HCT116 (cell line): ENCODE measurements at regions not wholly inside any gene's neighbourhood (a gene's known extent, or its start where the extent isn't known, plus 50 kb on each side); places are given as distances from the start of the nearest gene placed in this dataset.

Source experiments
- ATAC-seq: fragments of 200-7000 bp; cut with Tn5 transposase; 2 replicates; pipeline ENCODE4 v1.9.1; 2020; ENCODE audit warnings: mild to moderate bottlenecking, moderate library complexity
- BruUV-seq: library from RNA; stranded (reverse); fragments of 400-500 nt; replicated peaks from 2 replicates; lab custom pipeline; 2021; lab: Mats Ljungman, UMichigan
- CTCF ChIA-PET: fragments of 300-600 bp; sonication (Branson Sonifier 250); formaldehyde crosslinking; loops from one replicate; lab custom pipeline; 2021; ENCODE audit warnings: antibody characterized with exemption; lab: Charles Lee
- POLR2A ChIA-PET: fragments of 300-600, 350-600 bp; sonication (Branson Sonifier 250); formaldehyde crosslinking; loops from one replicate; lab custom pipeline; 2021; ENCODE audit warnings: antibody characterized with exemption; lab: Charles Lee
- RAD21 ChIA-PET, 2 experiments: fragments of 300-600 bp; sonication (Branson Sonifier 250); formaldehyde crosslinking; loops; one replicate each; lab custom pipeline; 2023; ENCODE audit warnings: low total read pairs in 2 of 2; ENCODE audit not compliant: uncharacterized antibody in 2 of 2, unreplicated experiment in 2 of 2, low non-redundant PET in 1 of 2; lab: Charles Lee
- DNase-seq: peaks from one replicate; pipeline ENCODE4 v3.0.0-alpha.2; 2010; ENCODE audit warnings: low read depth, low spot score
- H2AFZ ChIP-seq: fragments of 200-600 bp; shearing (Covaris generic), sonication (generic); 2 replicates; pipeline ENCODE4 v1.6.1; 2017; ENCODE audit warnings: low read depth, mixed run types, mixed read lengths, antibody characterized with exemption, low read length; ENCODE audit not compliant: poor library complexity, severe bottlenecking
- H3K27ac ChIP-seq: 2 replicates; pipeline ENCODE4 v1.5.1; 2012; ENCODE audit warnings: low read depth, low read length
- H3K27me3 ChIP-seq: fragments of 200-600 bp; sonication (generic); 2 replicates; pipeline ENCODE4 v1.6.1; 2016; ENCODE audit warnings: mixed run types, low read length, mixed read lengths; ENCODE audit not compliant: insufficient read depth
- H3K36me3 ChIP-seq, 2 experiments: fragments of 200-500 bp in 1 of 2; fragments of 200-600 bp in 1 of 2; sonication (Bioruptor generic) in 1 of 2; sonication (generic) in 1 of 2; 2 replicates each; pipeline versions ENCODE4 v1.5.1 to v1.6.1; 2014 to 2016; ENCODE audit warnings: low read length in 2 of 2, inconsistent platforms in 1 of 2, mixed read lengths in 1 of 2, mixed run types in 1 of 2; ENCODE audit not compliant: insufficient read depth in 2 of 2, control insufficient read depth in 1 of 2
- H3K4me1 ChIP-seq, 2 experiments: fragments of 200-600 bp in 1 of 2; sonication (generic) in 1 of 2; 2 replicates each; pipeline versions ENCODE4 v1.5.1 to v1.6.1; 2012 to 2017; ENCODE audit warnings: low read length in 2 of 2, inconsistent platforms in 1 of 2, mild to moderate bottlenecking in 1 of 2, mixed read lengths in 1 of 2, mixed run types in 1 of 2, moderate library complexity in 1 of 2; ENCODE audit not compliant: insufficient read depth in 2 of 2, control insufficient read depth in 1 of 2
- H3K4me2 ChIP-seq: fragments of 200-600 bp; sonication (generic); 2 replicates; pipeline ENCODE4 v1.6.1; 2017; ENCODE audit warnings: mixed run types, low read length, mixed read lengths
- H3K4me3 ChIP-seq, 2 experiments: fragments of 200-600 bp in 1 of 2; sonication (generic) in 1 of 2; replicated peaks in 1 of 2; 2 replicates each; pipeline ENCODE4 v1.5.1; 2011 to 2016; ENCODE audit warnings: low read length in 2 of 2, control low read depth in 1 of 2, low read depth in 1 of 2, mild to moderate bottlenecking in 1 of 2, mixed read lengths in 1 of 2, mixed run types in 1 of 2
- H3K79me2 ChIP-seq: fragments of 200-600 bp; sonication (generic); 2 replicates; pipeline ENCODE4 v1.6.1; 2017; ENCODE audit warnings: mild to moderate bottlenecking, mixed run types, low read length, moderate library complexity, mixed read lengths; ENCODE audit not compliant: insufficient read depth
- H3K9ac ChIP-seq: fragments of 200-600 bp; sonication (generic); 2 replicates; pipeline ENCODE4 v1.6.1; 2016; ENCODE audit warnings: low read length, mixed read lengths
- H3K9me2 ChIP-seq: fragments of 200-600 bp; sonication (generic), shearing (Covaris generic); 2 replicates; pipeline ENCODE4 v1.6.1; 2017; ENCODE audit warnings: mixed run types, mild to moderate bottlenecking, moderate library complexity; ENCODE audit not compliant: insufficient read depth
- H3K9me3 ChIP-seq, 2 experiments: fragments of 200-500 bp in 1 of 2; fragments of 200-600 bp in 1 of 2; sonication (Bioruptor generic) in 1 of 2; sonication (generic) in 1 of 2; 2 replicates each; pipeline ENCODE4 v1.6.1; 2014 to 2017; ENCODE audit warnings: low read length in 2 of 2, mixed read lengths in 2 of 2, inconsistent platforms in 1 of 2, low read depth in 1 of 2, mild to moderate bottlenecking in 1 of 2, mixed run types in 1 of 2, moderate library complexity in 1 of 2; ENCODE audit not compliant: control insufficient read depth in 1 of 2, insufficient read depth in 1 of 2
- H4K20me1 ChIP-seq: fragments of 200-600 bp; sonication (generic), shearing (Covaris generic); 2 replicates; pipeline ENCODE4 v1.6.1; 2017; ENCODE audit warnings: mixed run types, mild to moderate bottlenecking, moderate library complexity; ENCODE audit not compliant: insufficient read depth
- CEBPB ChIP-seq: IDR thresholded peaks from 2 replicates; pipeline ENCODE4 v1.6.1; 2012; ENCODE audit warnings: low read depth
- EZH2phosphoT487 ChIP-seq: fragments of 200-600 bp; IDR thresholded peaks from 2 replicates; pipeline ENCODE4 v1.6.1; 2018; ENCODE audit warnings: antibody characterized with exemption, borderline replicate concordance
- RAD21 ChIP-seq: IDR thresholded peaks from 2 replicates; pipeline ENCODE4 v1.6.1; 2012; ENCODE audit warnings: low read depth, mild to moderate bottlenecking
- SIN3A ChIP-seq: IDR thresholded peaks from 2 replicates; pipeline ENCODE4 v1.6.1; 2012; ENCODE audit warnings: low read depth
- SRF ChIP-seq: IDR thresholded peaks from 2 replicates; pipeline ENCODE4 v1.6.1; 2012; ENCODE audit warnings: low read depth
- TCF7L2 ChIP-seq: IDR thresholded peaks from 2 replicates; pipeline ENCODE4 v1.7.0; 2011; ENCODE audit warnings: borderline replicate concordance, inconsistent platforms; ENCODE audit not compliant: insufficient read depth, insufficient read length; ENCODE audit errors: extremely low read depth
- YY1 ChIP-seq: IDR thresholded peaks from 2 replicates; pipeline ENCODE4 v1.6.1; 2011; ENCODE audit warnings: low read length, low read depth, moderate library complexity, mild to moderate bottlenecking; ENCODE audit not compliant: insufficient replicate concordance; ENCODE audit errors: extremely low read depth
- ZNF274 ChIP-seq: fragments of 200-500 bp; sonication (Bioruptor generic); IDR thresholded peaks from 2 replicates; pipeline ENCODE4 v1.6.1; 2014; ENCODE audit warnings: mild to moderate bottlenecking, low read depth, low read length, inconsistent platforms
- intact Hi-C: fragments of 100-400 bp; cut with micrococcal nuclease; formaldehyde crosslinking; loops from 2 replicates; pipeline ENCODE4 v1.10.0; 2022
- TF ChIP-seq, protein P1 (sequence below), 3 experiments: fragments of 200-600 bp in 1 of 3; sonication (generic) in 1 of 3; IDR thresholded peaks in 2 of 3; conservative IDR thresholded peaks in 1 of 3; 2 replicates each; pipeline ENCODE4 v1.5.1; 2012 to 2017; ENCODE audit warnings: low read depth in 2 of 3, low read length in 2 of 3, antibody characterized with exemption in 1 of 3, borderline replicate concordance in 1 of 3, control low read depth in 1 of 3, mild to moderate bottlenecking in 1 of 3, mixed read lengths in 1 of 3, mixed run types in 1 of 3, moderate library complexity in 1 of 3; ENCODE audit not compliant: insufficient read depth in 1 of 3
- TF ChIP-seq, protein P2 (sequence below): IDR thresholded peaks from 2 replicates; pipeline ENCODE4 v1.6.1; 2011; ENCODE audit warnings: mild to moderate bottlenecking, low read length, moderate library complexity; ENCODE audit not compliant: insufficient replicate concordance; ENCODE audit errors: extremely low read depth

DNA sequence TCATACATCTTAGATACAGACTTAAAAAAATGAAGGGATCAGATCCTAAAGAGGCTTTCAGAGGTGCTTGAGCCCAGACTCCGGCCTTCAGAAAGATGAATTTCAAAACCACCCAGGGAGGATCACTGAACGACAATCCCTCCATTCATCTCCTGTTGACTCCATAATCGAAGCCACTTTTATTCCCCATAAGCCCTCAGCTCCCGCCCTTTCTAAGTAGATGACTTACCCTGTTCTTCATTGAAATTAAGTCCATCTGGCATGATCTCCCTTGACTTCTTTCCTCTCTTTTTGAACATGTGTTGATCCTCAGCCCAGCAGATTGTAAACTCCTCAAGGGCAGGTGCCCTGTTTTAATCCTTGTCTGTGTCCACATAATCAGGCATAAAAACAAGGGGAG lies 50.8 kb upstream of the ASTN2 start:
- ChIA-PET POLR2A (no interaction called here), CTCF (no interaction called here), RAD21 (no interaction called here)
- Histone ChIP-seq H2AFZ (no peak overlapping the region), H4K20me1 (no peaks in the 10 kb centered on the region), H3K27me3 (no peaks in the 10 kb centered on the region), H3K27ac (no peak overlapping the region), H3K9me2 (no peaks in the 10 kb centered on the region), H3K4me3 (no peak overlapping the region), H3K9me3 (no peaks in the 10 kb centered on the region; a peak in 2 of 4 replicates), H3K9ac (no peak overlapping the region), H3K36me3 (no peaks in the 10 kb centered on the region), H3K4me2 (no peak overlapping the region), H3K4me1 (no peaks in the 10 kb centered on the region), H3K79me2 (no peaks in the 10 kb centered on the region)
- TF ChIP-seq RAD21 (no peak), EZH2phosphoT487 (no peak), CEBPB (no peak), TCF7L2 (no peak), ZNF274 (no peak), SIN3A (no peak)
- TF ChIP-seq, protein P1, sequence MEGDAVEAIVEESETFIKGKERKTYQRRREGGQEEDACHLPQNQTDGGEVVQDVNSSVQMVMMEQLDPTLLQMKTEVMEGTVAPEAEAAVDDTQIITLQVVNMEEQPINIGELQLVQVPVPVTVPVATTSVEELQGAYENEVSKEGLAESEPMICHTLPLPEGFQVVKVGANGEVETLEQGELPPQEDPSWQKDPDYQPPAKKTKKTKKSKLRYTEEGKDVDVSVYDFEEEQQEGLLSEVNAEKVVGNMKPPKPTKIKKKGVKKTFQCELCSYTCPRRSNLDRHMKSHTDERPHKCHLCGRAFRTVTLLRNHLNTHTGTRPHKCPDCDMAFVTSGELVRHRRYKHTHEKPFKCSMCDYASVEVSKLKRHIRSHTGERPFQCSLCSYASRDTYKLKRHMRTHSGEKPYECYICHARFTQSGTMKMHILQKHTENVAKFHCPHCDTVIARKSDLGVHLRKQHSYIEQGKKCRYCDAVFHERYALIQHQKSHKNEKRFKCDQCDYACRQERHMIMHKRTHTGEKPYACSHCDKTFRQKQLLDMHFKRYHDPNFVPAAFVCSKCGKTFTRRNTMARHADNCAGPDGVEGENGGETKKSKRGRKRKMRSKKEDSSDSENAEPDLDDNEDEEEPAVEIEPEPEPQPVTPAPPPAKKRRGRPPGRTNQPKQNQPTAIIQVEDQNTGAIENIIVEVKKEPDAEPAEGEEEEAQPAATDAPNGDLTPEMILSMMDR (IDR thresholded peaks at IDR 0.05 in 2 of 3, conservative IDR thresholded peaks at IDR 0.05 in 1 of 3; ENCODE audit: borderline replicate concordance in 1 of 3, insufficient read depth in 1 of 3, low read depth in 2 of 3, low read length in 2 of 3), result no peak
- intact Hi-C loops, result no loop called here
- ATAC-seq (no peak), DNase-seq (no peak)
- BruUV-seq, result no TSS peak

DNA sequence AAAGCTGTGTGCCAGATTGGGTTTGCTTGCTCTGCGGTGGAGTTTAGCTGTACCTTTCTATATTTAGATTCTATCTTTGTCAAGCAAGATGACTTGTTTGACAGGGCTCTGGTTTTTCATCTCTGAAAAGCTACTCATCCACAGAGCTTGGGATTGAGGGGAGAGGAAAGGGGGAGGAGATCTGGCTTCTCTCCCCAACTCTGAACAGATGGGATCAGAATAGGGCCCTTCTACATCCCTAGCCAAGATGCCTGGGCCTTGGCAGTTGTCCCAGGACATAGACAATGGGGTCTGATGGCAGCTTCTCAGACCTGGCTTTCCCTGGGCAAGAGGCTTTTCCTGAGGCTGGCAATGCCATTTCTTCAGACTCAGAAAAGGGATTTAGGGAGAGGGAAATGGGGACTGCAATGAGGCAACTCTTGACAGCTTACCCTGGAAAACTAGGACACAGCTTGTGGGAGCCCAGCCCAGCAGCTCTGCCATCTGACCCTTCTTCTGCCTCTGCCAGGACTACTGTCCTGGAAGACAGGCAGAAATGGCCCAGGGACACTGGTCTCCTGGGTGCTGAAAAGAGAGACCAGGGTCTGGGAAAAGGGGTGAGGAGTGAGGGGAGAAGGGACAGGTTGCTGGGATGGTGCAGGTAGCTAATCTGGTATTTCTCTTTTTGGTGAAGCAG lies 50.2 kb upstream of the ASTN2 start:
- Histone ChIP-seq H3K27ac (no peak overlapping the region), H3K27me3 (no peaks in the 10 kb centered on the region), H3K9me2 (no peaks in the 10 kb centered on the region), H3K4me2 (no peak overlapping the region), H3K4me3 (no peak overlapping the region), H3K9ac (no peak overlapping the region), H4K20me1 (no peaks in the 10 kb centered on the region), H3K36me3 (no peaks in the 10 kb centered on the region), H3K4me1 (no peaks in the 10 kb centered on the region), H3K79me2 (no peaks in the 10 kb centered on the region), H3K9me3 (no peaks in the 10 kb centered on the region; a peak in 2 of 4 replicates), H2AFZ (no peak overlapping the region)
- CTCF ChIA-PET, result no interaction called here
- no peak for DNase-seq
- no TSS peak for BruUV-seq
- intact Hi-C loops, result no loop called here
- RAD21 ChIA-PET, result no interaction called here
- POLR2A ChIA-PET, result no interaction called here
- no peak for ATAC-seq
- TF ChIP-seq SRF (no peak), TCF7L2 (no peak), YY1 (no peak)
- TF ChIP-seq, protein P2, sequence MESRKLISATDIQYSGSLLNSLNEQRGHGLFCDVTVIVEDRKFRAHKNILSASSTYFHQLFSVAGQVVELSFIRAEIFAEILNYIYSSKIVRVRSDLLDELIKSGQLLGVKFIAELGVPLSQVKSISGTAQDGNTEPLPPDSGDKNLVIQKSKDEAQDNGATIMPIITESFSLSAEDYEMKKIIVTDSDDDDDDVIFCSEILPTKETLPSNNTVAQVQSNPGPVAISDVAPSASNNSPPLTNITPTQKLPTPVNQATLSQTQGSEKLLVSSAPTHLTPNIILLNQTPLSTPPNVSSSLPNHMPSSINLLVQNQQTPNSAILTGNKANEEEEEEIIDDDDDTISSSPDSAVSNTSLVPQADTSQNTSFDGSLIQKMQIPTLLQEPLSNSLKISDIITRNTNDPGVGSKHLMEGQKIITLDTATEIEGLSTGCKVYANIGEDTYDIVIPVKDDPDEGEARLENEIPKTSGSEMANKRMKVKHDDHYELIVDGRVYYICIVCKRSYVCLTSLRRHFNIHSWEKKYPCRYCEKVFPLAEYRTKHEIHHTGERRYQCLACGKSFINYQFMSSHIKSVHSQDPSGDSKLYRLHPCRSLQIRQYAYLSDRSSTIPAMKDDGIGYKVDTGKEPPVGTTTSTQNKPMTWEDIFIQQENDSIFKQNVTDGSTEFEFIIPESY, result no peak
